Raji (cell line): ENCODE measurements at regions not wholly inside any gene's neighbourhood (a gene's known extent, or its start where the extent isn't known, plus 50 kb on each side); places are given as distances from the start of the nearest gene placed in this dataset.

ENCODE experiments used
- POLR2A ChIP-seq: IDR thresholded peaks from 2 replicates; pipeline ENCODE4 v1.6.1; 2011; ENCODE audit warnings: low read depth, low read length, control low read depth; ENCODE audit not compliant: insufficient read depth

DNA sequence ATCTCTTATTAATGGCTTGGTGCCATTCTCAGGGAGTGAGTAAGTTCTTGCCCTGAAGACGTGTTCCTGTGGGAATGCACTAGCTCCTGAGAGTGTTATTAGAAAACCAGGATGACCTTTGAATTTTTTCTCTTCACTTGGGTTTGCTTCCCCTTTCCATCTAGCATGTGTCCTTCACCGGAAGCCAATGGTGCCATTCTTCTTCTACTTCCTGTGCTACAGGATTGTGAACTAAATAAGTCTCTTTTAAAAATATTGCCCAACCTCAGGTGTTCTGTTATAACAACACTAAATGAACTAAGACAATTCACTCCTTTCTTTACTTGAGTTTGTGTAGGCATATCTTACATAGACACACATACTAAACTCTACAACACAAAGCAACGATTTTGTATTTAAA, 447.0 kb downstream of the SOX11 start:
- no peak for TF ChIP-seq POLR2A

DNA sequence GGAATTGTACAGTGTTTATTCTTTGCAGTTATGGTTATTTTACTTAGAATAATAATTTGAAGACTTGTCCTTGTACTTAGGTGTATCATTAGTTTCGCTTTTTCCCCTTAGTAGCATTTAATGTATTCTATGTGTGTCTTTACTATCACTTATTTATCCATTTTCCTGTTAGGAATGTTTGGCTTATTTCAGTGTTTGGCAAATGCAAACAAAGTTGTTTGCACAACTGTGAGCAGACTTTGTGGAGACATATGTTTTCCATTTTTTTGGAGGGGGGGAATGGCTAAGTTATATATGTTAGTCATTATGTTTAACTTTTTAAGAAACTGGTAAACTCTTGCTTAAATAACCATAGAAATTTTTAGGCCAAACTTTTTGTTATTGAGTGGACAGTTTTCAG, 447.7 kb downstream of the SOX11 start:
- TF ChIP-seq POLR2A, result no peak

DNA sequence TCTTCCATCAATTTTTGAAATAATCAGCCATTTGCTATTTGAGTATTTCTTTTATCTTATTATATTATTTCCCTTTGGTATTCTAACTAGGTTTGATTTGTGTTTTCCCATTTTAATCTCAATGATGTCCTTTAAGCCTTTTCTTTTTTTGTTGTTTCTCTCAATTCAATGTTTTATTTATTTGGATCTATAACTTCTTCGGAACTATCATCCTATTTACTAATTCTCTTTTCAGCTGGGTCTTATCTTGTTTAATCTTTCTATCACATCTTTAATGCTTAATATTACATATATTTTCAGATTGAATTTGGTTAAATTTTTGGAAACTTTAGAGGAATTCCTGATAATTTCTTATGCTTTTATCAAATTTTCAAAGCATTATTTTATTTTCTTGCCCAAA, 448.3 kb downstream of the SOX11 start:
- TF ChIP-seq POLR2A, result no peak

DNA sequence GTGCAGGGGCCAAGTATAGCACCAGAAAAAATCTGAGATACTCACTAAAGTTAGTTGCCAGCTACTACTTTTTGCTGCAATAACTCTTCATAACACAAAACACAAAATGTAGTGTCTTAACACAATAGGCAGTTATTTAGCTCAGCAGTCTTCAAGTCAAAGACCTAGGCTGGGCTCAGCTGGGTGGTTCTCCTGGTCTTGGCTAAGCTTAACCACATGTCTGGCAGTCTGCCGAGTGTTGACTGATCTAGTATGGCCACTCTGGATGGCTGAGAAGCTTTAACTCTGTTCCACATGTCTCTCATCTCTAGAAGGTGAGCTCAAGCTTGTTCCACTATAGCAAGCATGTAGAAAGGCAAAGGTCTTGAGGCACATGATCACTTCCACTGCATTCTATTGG, 451.6 kb downstream of the SOX11 start:
- no peak for TF ChIP-seq POLR2A

DNA sequence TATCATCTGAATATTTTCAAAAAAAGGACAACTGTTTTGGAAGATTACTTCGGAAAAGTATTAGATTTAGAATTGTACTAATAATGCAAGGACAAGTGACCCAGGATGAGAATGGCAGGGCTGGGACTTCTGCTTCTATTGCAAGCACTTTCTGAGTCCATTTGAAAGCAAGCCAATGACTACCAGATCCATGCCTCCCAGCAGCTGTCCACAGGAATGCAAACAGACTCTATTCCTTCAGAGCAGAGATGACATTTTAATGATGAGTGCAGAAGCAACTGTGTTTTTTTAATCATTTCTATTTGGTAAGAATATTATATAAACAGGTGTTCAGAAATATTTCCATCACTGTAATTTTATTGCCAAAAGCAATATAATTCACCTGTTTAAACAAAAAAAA, 456.7 kb downstream of the SOX11 start:
- no peak for TF ChIP-seq POLR2A

DNA sequence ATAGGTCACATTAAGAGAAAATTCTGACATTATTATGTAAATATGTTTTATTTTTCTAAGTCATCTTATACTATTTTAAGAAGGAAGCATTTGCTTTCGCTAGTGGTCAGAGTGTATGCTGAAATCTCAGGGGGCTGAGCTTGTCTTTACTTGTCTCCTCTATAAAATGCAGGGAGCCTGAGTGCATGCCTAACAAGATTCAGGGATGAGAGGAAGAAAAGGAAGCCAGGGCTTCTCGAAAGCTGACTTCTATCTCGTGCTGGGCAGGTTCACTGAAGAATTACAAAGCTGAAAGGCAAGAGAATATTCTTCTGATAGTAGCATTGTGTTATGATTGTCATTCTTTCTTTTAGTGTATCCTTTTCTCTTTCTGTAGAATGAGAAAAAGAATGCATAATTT, 467.4 kb downstream of the SOX11 start:
- no peak for TF ChIP-seq POLR2A

DNA sequence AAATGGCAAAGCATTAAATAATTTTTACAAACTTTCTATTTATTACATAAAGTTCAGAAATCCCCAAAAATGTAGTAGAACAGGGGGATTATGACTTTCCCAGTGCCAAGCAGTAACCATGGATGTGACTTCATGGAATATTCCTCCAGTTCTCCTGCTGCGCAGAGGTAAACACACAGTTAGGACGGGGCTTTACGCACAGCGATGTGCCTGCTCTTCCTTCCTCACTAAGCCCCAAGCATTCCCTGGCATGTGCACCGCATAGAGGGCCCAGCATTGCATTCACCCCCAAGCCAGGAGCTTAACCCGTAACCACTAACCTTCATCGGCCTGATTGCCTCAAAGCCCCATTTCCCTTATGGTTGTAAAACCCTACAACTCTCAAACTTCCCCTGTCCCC, 471.7 kb downstream of the SOX11 start:
- no peak for TF ChIP-seq POLR2A

DNA sequence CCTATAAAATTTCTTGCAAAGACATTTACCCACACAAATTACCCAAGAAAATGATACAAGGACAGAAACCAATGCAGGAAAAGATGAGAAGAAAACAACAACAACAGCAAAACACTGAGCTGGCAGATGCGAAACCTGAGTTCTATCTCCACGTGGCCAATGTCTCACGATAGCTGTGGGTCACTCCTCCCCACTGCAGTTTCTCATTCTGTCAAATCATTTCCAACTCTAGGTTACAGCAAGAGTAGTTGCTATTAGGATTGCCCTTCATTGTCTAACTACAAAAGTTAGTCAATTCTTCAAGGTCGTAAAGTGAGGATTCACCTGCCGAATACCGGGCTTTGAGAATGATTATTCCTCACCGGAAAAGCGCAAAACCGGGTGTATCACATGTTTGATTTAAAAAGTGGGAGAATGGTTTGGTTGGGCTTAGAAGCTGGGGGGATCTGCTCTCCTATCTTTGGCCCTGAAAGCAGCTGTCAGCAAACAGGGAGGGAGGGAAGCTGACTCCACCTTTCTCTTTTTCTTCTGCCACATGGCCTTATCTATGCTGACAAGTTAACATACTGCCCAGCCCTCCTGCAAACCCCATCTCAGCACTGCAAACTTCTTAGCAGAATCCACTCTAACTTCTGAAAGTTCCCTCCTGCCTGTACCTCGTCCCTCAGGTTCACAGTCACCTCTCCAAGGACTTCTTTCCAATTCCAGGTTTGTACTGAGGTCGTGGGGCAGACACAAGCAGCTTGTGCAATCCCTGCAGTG, 473.0 kb downstream of the SOX11 start:
- TF ChIP-seq POLR2A, result no peak

DNA sequence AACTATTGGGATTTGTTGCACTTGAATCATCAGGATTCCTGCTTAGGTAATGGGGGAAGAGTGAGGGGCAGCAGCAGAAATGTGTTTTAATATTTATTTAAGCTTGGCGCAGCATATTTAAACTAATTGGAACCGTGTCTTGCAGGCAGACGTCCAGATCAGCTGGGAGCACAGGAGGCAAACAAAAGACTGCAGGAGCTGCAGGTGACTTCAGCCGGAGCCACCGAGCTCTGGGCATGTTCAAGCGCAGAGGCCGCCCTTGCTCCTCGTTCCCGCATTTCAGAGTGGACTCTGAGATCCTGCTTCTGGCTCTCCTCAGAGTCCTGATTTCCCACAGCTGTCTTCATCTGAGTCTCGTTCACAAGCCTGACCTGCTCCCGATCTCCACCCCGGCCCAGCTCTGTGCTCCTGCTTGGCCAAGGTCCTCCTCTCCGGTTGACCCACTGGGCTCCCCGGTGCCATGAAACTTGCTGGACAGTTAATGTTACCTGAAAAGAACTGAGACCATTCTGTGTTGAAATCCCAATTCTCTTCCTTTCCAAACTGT, 475.5 kb downstream of the SOX11 start:
- no peak for TF ChIP-seq POLR2A

DNA sequence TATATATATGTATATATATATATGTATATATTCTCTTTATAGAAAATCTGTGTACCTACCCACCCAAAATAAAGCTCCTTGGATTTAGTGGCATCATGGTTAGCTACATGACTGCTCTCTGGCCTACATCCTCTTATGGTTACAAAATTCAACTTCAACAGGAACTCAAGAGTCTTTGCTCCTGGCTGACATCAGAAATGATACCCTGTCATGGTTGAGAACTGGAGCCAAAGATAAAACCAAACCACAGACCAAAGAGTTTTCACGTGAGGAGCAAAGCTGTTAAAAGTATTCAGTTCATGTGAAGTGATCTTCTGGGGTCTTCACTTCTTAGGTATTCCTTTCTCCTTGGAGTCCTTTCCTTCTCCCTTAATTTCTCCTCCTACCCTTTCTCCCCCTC, 476.3 kb downstream of the SOX11 start:
- no peak for TF ChIP-seq POLR2A

DNA sequence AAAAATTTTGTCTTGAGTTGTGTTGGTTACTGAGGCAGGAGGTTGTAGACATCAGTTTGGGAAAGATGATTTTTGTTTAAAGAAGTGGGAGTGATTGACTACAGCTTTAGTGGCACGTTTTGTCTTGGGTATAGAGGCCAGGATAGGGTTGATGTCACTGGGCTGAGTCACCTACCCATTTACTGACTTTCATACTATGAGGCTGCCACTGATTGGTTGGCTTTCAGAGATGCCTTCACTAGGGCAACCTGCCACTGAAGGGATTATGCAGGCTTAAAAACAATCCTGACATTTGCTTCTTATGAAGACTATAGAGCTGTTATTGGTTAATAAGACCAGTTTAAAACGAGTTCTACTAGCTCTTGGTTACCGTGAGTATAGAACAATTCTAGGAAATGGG, 479.1 kb downstream of the SOX11 start:
- no peak for TF ChIP-seq POLR2A

DNA sequence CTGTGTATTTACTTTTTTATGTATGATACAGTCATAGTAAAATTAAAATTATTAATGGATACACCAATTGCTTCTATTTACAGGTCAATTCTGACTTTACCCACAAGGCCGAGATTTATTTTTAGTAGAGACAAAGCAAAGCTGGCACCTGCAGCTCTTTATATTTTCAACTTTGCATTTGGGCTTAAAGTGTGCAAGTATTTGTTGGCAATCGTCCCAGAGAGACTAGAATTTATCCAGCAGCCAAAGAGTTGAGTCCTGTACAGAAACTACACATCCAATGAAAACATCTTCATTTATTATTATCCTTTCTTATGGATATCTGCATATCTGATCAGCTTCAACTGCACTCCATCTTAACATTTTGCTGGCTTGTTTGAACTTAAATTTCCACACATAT, 485.6 kb downstream of the SOX11 start:
- no peak for TF ChIP-seq POLR2A

DNA sequence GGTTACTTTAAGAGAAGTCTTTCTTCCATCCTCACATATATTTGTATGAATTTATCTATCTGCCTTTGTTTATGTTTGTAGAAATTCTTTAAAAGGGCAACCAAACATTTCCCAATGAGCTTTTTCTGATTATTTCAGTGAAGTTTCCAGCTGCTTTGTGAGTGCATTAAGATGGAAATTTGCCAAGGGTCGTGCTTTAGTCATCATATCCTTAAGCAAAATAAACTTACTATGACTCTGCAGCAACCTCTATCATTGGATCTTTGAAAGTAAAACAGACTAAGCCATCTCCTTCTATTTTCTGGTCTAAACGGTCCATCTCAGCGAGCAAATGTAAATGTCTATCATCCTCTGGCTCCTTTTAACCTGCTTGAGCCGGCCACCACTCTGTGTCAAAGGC, 489.3 kb downstream of the SOX11 start:
- TF ChIP-seq POLR2A, result no peak

DNA sequence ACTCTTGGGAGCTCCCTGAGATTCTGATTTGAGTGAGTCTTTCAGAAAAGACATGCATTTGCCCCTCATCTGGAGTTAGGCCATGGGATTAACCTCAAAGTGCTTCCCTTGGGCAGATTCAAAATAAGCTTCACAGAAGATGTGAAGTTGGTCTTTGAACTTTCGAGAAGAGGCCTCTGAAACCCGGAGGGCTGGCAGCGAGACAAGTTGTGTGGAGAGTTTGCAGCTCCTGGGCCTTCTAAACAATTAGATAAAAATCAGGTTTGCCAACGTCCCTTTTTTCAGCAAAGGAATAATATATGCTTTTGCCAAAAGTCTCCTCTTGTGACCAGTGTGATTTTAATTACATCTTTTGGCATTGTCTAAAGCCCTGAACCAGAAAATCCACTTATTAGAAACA, 489.7 kb downstream of the SOX11 start:
- no peak for TF ChIP-seq POLR2A

DNA sequence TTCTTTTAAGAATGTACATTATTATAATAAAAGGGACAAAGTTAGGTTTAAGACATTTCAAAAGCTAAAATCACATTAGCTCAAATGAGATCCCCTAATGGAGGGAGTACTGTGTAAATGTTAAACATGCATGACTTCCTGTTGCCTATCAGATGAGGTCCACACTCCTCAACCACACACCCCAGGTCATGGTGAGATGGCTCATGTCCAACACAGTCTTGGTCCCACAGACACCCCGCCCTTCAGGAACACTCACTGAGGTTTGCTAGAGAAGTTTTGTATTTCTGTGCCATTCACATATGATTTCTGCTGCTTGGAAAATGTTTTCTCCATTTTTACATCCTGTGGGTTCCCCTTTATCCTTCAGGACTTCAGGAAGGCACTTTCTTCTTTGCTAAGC, 491.0 kb downstream of the SOX11 start:
- no peak for TF ChIP-seq POLR2A

DNA sequence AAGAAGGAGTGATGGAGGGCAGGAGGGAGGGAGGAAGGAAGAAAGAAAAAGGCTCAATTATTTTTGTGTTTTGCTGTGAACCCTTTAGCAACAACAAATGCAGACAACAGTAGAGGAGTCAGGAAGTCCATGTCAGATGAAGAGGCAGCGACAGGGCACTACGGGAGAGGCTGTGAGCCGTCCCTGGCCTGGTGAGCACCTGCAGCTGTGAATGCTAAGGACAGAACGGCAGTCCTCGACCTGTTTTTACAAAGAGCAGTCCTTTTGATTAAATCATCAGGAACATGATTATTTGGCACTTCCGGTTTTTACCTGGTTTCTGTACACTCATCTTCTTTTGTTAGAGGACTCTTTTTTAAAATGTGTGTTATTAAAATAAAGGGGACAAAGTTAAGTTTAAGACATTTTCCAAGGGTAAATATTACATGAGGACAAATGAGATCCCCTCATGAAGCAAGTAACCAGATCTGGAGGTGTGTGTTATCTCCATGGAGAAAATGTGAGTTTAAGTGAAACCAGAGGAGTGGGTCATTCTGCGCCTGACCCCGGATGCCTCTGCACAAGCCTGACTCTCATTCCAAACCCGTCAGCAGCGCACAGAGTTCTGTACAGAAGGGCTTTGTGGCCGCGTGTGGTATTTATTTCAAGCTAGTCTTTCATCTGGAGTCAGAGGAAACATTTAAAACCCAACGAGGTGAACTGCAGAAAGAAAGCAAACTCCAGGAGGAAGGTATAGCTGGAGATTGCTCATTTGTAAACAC, 492.5 kb downstream of the SOX11 start:
- TF ChIP-seq POLR2A, result no peak
